SJCRH30 (cell line): ENCODE measurements at regions not wholly inside any gene's neighbourhood (a gene's known extent, or its start where the extent isn't known, plus 50 kb on each side); places are given as distances from the start of the nearest gene placed in this dataset.
"Not testable (repeated sequence)": the region's sequence is repeated elsewhere in the genome, so short reads cannot be mapped to it uniquely, and the experiment has no call there.

Experiments
- DNase-seq, 2 experiments: peaks; one replicate each; pipeline ENCODE4 v3.0.0-alpha.2; 2015 to 2020
- H3K27ac ChIP-seq: fragments of 250-450 bp; sonication (Bioruptor Pico); 2 replicates; pipeline ENCODE4 v1.5.1; 2020; ENCODE audit warnings: mild to moderate bottlenecking, moderate library complexity
- H3K27me3 ChIP-seq: fragments of 250-450 bp; sonication (Bioruptor Pico); 2 replicates; pipeline ENCODE4 v1.5.1; 2020; ENCODE audit warnings: mild to moderate bottlenecking, moderate library complexity
- H3K36me3 ChIP-seq: fragments of 250-450 bp; sonication (Bioruptor Pico); 2 replicates; pipeline ENCODE4 v1.5.1; 2020; ENCODE audit warnings: mild to moderate bottlenecking, moderate library complexity
- H3K4me1 ChIP-seq: fragments of 250-450 bp; sonication (Bioruptor Pico); 2 replicates; pipeline ENCODE4 v1.5.1; 2020; ENCODE audit warnings: mild to moderate bottlenecking, moderate library complexity
- H3K4me3 ChIP-seq: fragments of 250-450 bp; sonication (Bioruptor Pico); 2 replicates; pipeline ENCODE4 v1.5.1; 2020; ENCODE audit warnings: mild to moderate bottlenecking, moderate library complexity
- H3K9me3 ChIP-seq: fragments of 250-450 bp; sonication (Bioruptor Pico); replicated peaks from 2 replicates; pipeline ENCODE4 v1.5.1; 2020; ENCODE audit warnings: mild to moderate bottlenecking, moderate library complexity

- Histone ChIP-seq H3K9me3 (no peaks in the 10 kb centered on the region), H3K27ac (no peak overlapping the region), H3K36me3 (no peaks in the 10 kb centered on the region), H3K4me1 (no peaks in the 10 kb centered on the region), H3K27me3 (no peaks in the 10 kb centered on the region), H3K4me3 (no peak overlapping the region)
- DNase-seq, result no peak
Observed at GRCh38 chr15:36008719-36009118, 462.8 kb upstream of the DPH6 start.

GRCh38 chr15:36024031-36024688, 478.2 kb upstream of the DPH6 start:
- Histone ChIP-seq H3K36me3 (no peaks in the 10 kb centered on the region), H3K9me3 (no peaks in the 10 kb centered on the region), H3K4me1 (no peaks in the 10 kb centered on the region), H3K27me3 (no peaks in the 10 kb centered on the region; the same call in 1 of the 2 replicates), H3K4me3 (no peak overlapping the region), H3K27ac (no peak overlapping the region)
- DNase-seq, result peak in 1 of 2 experiments; percentile 1

GRCh38 chr15:36026627-36027283, 480.8 kb upstream of the DPH6 start:
- no peak for DNase-seq
- peaks cover 6% of the 10 kb centered on the region; the same call in 1 of the 2 replicates for H3K4me1 ChIP-seq
- H3K27me3 ChIP-seq, result no peaks in the 10 kb centered on the region; the same call in 1 of the 2 replicates
- H3K4me3 ChIP-seq, result no peak overlapping the region
- H3K36me3 ChIP-seq, result no peaks in the 10 kb centered on the region
- H3K9me3 ChIP-seq, result no peaks in the 10 kb centered on the region
- H3K27ac ChIP-seq, result no peak overlapping the region

- no peaks in the 10 kb centered on the region for H3K9me3 ChIP-seq
- DNase-seq, result peak in 1 of 2 experiments; percentile 7
- H3K27ac ChIP-seq, result no peak overlapping the region
- H3K4me1 ChIP-seq, result peaks cover 6% of the 10 kb centered on the region; the same call in 1 of the 2 replicates
- H3K27me3 ChIP-seq, result no peaks in the 10 kb centered on the region
- H3K4me3 ChIP-seq, result no peak overlapping the region
- H3K36me3 ChIP-seq, result no peaks in the 10 kb centered on the region
Observed at GRCh38 chr15:36029606-36030210, 483.7 kb upstream of the DPH6 start.

GRCh38 chr15:36039996-36040572, 494.1 kb upstream of the DPH6 start:
- H3K27me3 ChIP-seq, result peaks cover 5% of the 10 kb centered on the region
- no peaks in the 10 kb centered on the region for H3K4me1 ChIP-seq
- DNase-seq, result no peak
- H3K27ac ChIP-seq, result no peak overlapping the region
- H3K36me3 ChIP-seq, result no peaks in the 10 kb centered on the region
- H3K4me3 ChIP-seq, result no peak overlapping the region
- no peaks in the 10 kb centered on the region for H3K9me3 ChIP-seq

- DNase-seq, H3K27me3 ChIP-seq, H3K36me3 ChIP-seq, H3K4me3 ChIP-seq, H3K27ac ChIP-seq, H3K4me1 ChIP-seq, H3K9me3 ChIP-seq: not testable (repeated sequence)
Observed at GRCh38 chr15:36047018-36047716, 501.2 kb upstream of the DPH6 start.

- Histone ChIP-seq H3K9me3 (no peaks in the 10 kb centered on the region), H3K27me3 (no peaks in the 10 kb centered on the region), H3K4me1 (no peaks in the 10 kb centered on the region), H3K27ac (no peak overlapping the region), H3K4me3 (no peak overlapping the region), H3K36me3 (no peaks in the 10 kb centered on the region)
- no peak for DNase-seq
Observed at GRCh38 chr15:36050899-36051298, 504.9 kb upstream of the DPH6 start.

- H3K36me3 ChIP-seq, H3K4me3 ChIP-seq, H3K4me1 ChIP-seq, H3K27ac ChIP-seq, H3K27me3 ChIP-seq, H3K9me3 ChIP-seq: not testable (repeated sequence)
- peak in 1 of 2 experiments; percentile 14 for DNase-seq
Observed at GRCh38 chr15:36052641-36053040, 506.7 kb upstream of the DPH6 start.

GRCh38 chr15:36053746-36054145, 507.8 kb upstream of the DPH6 start:
- H3K4me3 ChIP-seq, result no peak overlapping the region

GRCh38 chr15:36059596-36059995, 513.6 kb upstream of the DPH6 start:
- no peaks in the 10 kb centered on the region for H3K27me3 ChIP-seq
- no peak for DNase-seq
- H3K4me1 ChIP-seq, result no peaks in the 10 kb centered on the region
- no peak overlapping the region for H3K27ac ChIP-seq
- no peaks in the 10 kb centered on the region for H3K36me3 ChIP-seq
- no peak overlapping the region for H3K4me3 ChIP-seq
- no peaks in the 10 kb centered on the region for H3K9me3 ChIP-seq

More at GRCh38 chr15:36053746-36054145, 507.8 kb upstream of the DPH6 start:
- no peaks in the 10 kb centered on the region for H3K4me1 ChIP-seq
- H3K36me3 ChIP-seq, result no peaks in the 10 kb centered on the region
- H3K27ac ChIP-seq, result no peak overlapping the region
- no peaks in the 10 kb centered on the region for H3K9me3 ChIP-seq
- no peaks in the 10 kb centered on the region for H3K27me3 ChIP-seq
- DNase-seq, result no peak

GRCh38 chr15:36062357-36062756, 516.4 kb upstream of the DPH6 start:
- H3K4me1 ChIP-seq, result no peaks in the 10 kb centered on the region
- no peak for DNase-seq
- H3K36me3 ChIP-seq, result no peaks in the 10 kb centered on the region
- no peak overlapping the region for H3K27ac ChIP-seq
- H3K27me3 ChIP-seq, result no peaks in the 10 kb centered on the region
- no peaks in the 10 kb centered on the region for H3K9me3 ChIP-seq
- no peak overlapping the region for H3K4me3 ChIP-seq

GRCh38 chr15:36066757-36067156, 512.7 kb upstream of the CDIN1 start:
- no peak for DNase-seq
- Histone ChIP-seq H3K4me1 (no peaks in the 10 kb centered on the region), H3K4me3 (no peak overlapping the region), H3K27me3 (no peaks in the 10 kb centered on the region), H3K9me3 (no peaks in the 10 kb centered on the region), H3K27ac (no peak overlapping the region), H3K36me3 (no peaks in the 10 kb centered on the region)

GRCh38 chr15:36067483-36068274, 511.7 kb upstream of the CDIN1 start:
- Histone ChIP-seq H3K4me3 (no peak overlapping the region), H3K27ac (no peak overlapping the region), H3K4me1 (no peaks in the 10 kb centered on the region), H3K27me3 (no peaks in the 10 kb centered on the region), H3K36me3 (no peaks in the 10 kb centered on the region), H3K9me3 (no peaks in the 10 kb centered on the region)
- no peak for DNase-seq

GRCh38 chr15:36075333-36075732, 504.1 kb upstream of the CDIN1 start:
- DNase-seq, result no peak
- H3K4me3 ChIP-seq, result no peak overlapping the region
- no peaks in the 10 kb centered on the region for H3K4me1 ChIP-seq
- H3K27me3 ChIP-seq, result no peaks in the 10 kb centered on the region
- no peak overlapping the region for H3K27ac ChIP-seq
- no peaks in the 10 kb centered on the region for H3K36me3 ChIP-seq
- H3K9me3 ChIP-seq, result no peaks in the 10 kb centered on the region
